Smooth muscle cell (in vitro differentiated cells): ENCODE measurements at regions not wholly inside any gene's neighbourhood (a gene's known extent, or its start where the extent isn't known, plus 50 kb on each side); places are given as distances from the start of the nearest gene placed in this dataset.

Experiments used
- DNase-seq: peaks from one replicate; lab custom pipeline; 2025; ENCODE audit not compliant: unreplicated experiment; lab: John Stamatoyannopoulos, UW
- H2AFZ ChIP-seq: fragments of 200-600 bp; sonication (generic); 2 replicates; pipeline ENCODE4 v1.6.0; 2016; ENCODE audit warnings: antibody characterized with exemption, low read depth, mild to moderate bottlenecking
- H3F3A ChIP-seq: fragments of 200-600 bp; sonication (generic); 2 replicates; pipeline ENCODE4 v1.6.0; 2017; ENCODE audit warnings: antibody characterized with exemption, low read depth
- H3K27ac ChIP-seq: fragments of 200-600 bp; sonication (generic); 2 replicates; pipeline ENCODE4 v1.5.1; 2016; ENCODE audit warnings: low read depth, mild to moderate bottlenecking
- H3K27me3 ChIP-seq: fragments of 200-600 bp; sonication (generic); 2 replicates; pipeline ENCODE4 v1.6.1; 2016; ENCODE audit warnings: low read depth, mild to moderate bottlenecking
- H3K36me3 ChIP-seq: fragments of 200-600 bp; sonication (generic); 2 replicates; pipeline ENCODE4 v1.5.1; 2016; ENCODE audit warnings: low read depth
- H3K4me1 ChIP-seq: fragments of 200-600 bp; sonication (generic); 2 replicates; pipeline ENCODE4 v1.5.1; 2016; ENCODE audit warnings: low read depth
- H3K4me2 ChIP-seq: fragments of 200-600 bp; sonication (generic); 2 replicates; pipeline ENCODE4 v1.6.0; 2016; ENCODE audit warnings: mild to moderate bottlenecking
- H3K4me3 ChIP-seq: fragments of 200-600 bp; sonication (generic); 2 replicates; pipeline ENCODE4 v1.5.1; 2016; ENCODE audit warnings: mild to moderate bottlenecking
- H3K79me2 ChIP-seq: fragments of 200-600 bp; sonication (generic); 2 replicates; pipeline ENCODE4 v1.6.0; 2016; ENCODE audit warnings: low read depth, mild to moderate bottlenecking
- H3K9ac ChIP-seq: fragments of 200-600 bp; sonication (generic); 2 replicates; pipeline ENCODE4 v1.6.0; 2016; ENCODE audit warnings: low read depth
- H3K9me3 ChIP-seq: fragments of 200-600 bp; sonication (generic); replicated peaks from 2 replicates; pipeline ENCODE4 v1.5.1; 2016; ENCODE audit warnings: low read depth
- H4K20me1 ChIP-seq: fragments of 200-600 bp; sonication (generic); 2 replicates; pipeline ENCODE4 v1.6.0; 2016; ENCODE audit warnings: low read depth
- CTCF ChIP-seq: fragments of 200-600 bp; sonication (generic); IDR thresholded peaks from 2 replicates; pipeline ENCODE4 v1.5.1; 2017; ENCODE audit warnings: borderline replicate concordance, mild to moderate bottlenecking, antibody characterized with exemption; ENCODE audit not compliant: insufficient read depth, poor library complexity, severe bottlenecking
- WGBS: methylation state at CpG from one replicate; pipeline ENCODE4 v1.1.7; 2016; ENCODE audit warnings: low lambda C conversion rate; 5-methylcytosine and 5-hydroxymethylcytosine counted together

- H2AFZ ChIP-seq = no peak overlapping the region
- no peak overlapping the region for H3K27ac ChIP-seq
- H3F3A ChIP-seq = no peaks in the 10 kb centered on the region
- no peaks in the 10 kb centered on the region for H3K27me3 ChIP-seq
- 92% methylated on average over 4 of the region's 4 CpGs for WGBS
- H3K9ac ChIP-seq = no peak overlapping the region
- H4K20me1 ChIP-seq = no peaks in the 10 kb centered on the region
- no peak overlapping the region for H3K4me2 ChIP-seq
- H3K9me3 ChIP-seq = no peaks in the 10 kb centered on the region
- no peak for TF ChIP-seq CTCF
- no peak for DNase-seq
- no peaks in the 10 kb centered on the region for H3K36me3 ChIP-seq
- peaks cover 8% of the 10 kb centered on the region for H3K4me1 ChIP-seq
- H3K79me2 ChIP-seq = no peaks in the 10 kb centered on the region
- no peak overlapping the region for H3K4me3 ChIP-seq
These were observed 98.9 kb downstream of the MFAP3L start for GRCh38 chr4:169927280-169927679.

GRCh38 chr4:169925678-169926077 lies 100.5 kb downstream of the MFAP3L start:
- no peak for TF ChIP-seq CTCF
- Histone ChIP-seq H3K9ac (no peak overlapping the region), H3K9me3 (no peaks in the 10 kb centered on the region), H3K27ac (no peak overlapping the region), H2AFZ (no peak overlapping the region), H3K36me3 (no peaks in the 10 kb centered on the region), H3K79me2 (no peaks in the 10 kb centered on the region), H4K20me1 (no peaks in the 10 kb centered on the region), H3K4me1 (peaks cover 8% of the 10 kb centered on the region), H3K4me3 (no peak overlapping the region), H3F3A (no peaks in the 10 kb centered on the region), H3K4me2 (no peak overlapping the region), H3K27me3 (no peaks in the 10 kb centered on the region)
- DNase-seq = no peak
- WGBS = 45% methylated on average over 4 of the region's 4 CpGs

DNA sequence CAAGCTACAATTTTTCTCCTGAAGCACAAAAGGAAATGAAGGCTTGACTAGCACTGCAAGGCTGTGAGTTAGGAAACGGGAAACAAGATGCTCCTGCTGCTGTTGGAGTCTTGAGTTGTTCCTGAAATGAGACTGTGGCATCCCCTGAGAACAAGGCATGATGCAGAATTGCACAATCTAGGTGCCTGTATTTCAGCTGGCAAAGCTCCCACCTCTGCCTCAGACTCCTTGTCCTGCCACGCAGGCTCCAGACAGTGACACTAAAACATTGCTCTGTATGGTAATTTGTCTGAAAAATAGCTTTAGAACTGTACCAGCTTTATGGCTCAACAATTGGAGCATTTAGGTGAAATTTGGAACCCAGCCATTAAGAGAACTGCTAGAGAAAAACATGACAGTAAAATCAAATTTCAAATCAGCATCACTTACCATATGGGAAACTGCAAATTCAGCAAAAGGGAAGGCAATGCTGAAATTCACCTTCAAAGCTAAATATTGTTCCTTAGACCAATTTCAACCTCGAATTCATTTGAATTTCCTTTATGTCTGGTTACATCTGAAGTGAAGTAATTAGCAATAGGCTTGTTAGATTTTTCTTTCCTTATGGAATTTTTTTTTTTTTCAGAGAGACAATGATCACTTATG lies 103.4 kb downstream of the MFAP3L start:
- Histone ChIP-seq H3K9me3 (no peaks in the 10 kb centered on the region), H3F3A (no peaks in the 10 kb centered on the region), H3K79me2 (no peaks in the 10 kb centered on the region), H3K4me1 (peaks cover 8% of the 10 kb centered on the region), H2AFZ (no peak overlapping the region), H3K36me3 (no peaks in the 10 kb centered on the region), H3K4me2 (no peak overlapping the region), H3K27me3 (no peaks in the 10 kb centered on the region), H3K4me3 (no peak overlapping the region), H3K9ac (no peak overlapping the region), H4K20me1 (no peaks in the 10 kb centered on the region), H3K27ac (no peak overlapping the region)
- 77% methylated on average over 3 of the region's 3 CpGs for WGBS
- TF ChIP-seq CTCF = no peak
- no peak for DNase-seq

DNA sequence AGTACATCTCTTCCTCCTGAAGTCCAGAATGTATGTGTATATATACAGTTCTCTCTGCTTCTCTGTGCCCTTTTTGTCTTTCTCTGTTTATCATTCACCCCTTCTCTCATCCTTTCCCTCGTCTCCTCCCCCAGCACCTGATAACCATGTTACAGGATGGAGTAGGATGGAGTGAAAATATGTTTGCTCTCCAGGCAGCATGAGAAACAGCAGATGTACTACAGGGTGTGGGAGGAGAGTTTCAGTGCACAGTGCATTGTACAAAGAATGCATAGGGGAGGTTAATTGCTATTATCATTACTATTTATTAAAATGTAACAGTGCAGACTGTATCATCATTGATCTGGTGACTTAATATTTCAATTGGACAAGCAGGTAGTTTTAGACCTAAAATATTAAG lies 104.5 kb downstream of the MFAP3L start:
- H2AFZ ChIP-seq = no peak overlapping the region
- no peak overlapping the region for H3K4me3 ChIP-seq
- no peak overlapping the region for H3K27ac ChIP-seq
- H3K79me2 ChIP-seq = no peaks in the 10 kb centered on the region
- no peak overlapping the region for H3K9ac ChIP-seq
- WGBS = 55% methylated on average over 1 of the region's 1 CpG
- no peak overlapping the region for H3K4me2 ChIP-seq
- no peaks in the 10 kb centered on the region for H3K36me3 ChIP-seq
- no peaks in the 10 kb centered on the region for H3F3A ChIP-seq
- TF ChIP-seq CTCF = no peak
- no peaks in the 10 kb centered on the region for H3K9me3 ChIP-seq
- H3K4me1 ChIP-seq = peaks cover 8% of the 10 kb centered on the region
- DNase-seq = no peak
- H3K27me3 ChIP-seq = no peaks in the 10 kb centered on the region
- H4K20me1 ChIP-seq = no peaks in the 10 kb centered on the region
